ENCODE measurements at regions not wholly inside any gene's neighbourhood (a gene's known extent, or its start where the extent isn't known, plus 50 kb on each side); places are given as distances from the start of the nearest gene placed in this dataset.
A peak's percentile ranks its signal among the peaks of the same experiment; 100 is the strongest.

DNA sequence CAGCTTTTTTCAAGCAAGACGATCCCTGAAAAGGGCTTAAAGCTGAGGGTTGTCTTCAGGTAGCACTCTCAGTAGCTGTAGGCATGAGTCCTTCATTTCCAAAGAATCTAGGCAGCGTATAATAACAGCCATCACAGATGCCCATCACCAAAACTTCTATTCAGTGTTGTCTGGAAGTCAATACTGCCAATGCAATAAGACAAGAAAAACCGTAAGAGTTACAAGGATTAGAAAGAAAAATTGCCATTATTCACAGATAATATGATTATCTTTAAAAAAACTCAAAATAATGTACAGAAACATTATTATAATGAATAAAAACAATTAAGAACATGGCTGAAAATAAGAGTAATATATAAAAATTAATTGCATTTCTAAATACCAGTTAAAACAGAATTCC lies 208.2 kb upstream of the ADRA1B start:
- no peak overlapping the region for H3K4me3 ChIP-seq (ENCODE audit: low read depth, low read length)
- DNase-seq (ENCODE audit: low read depth), result no peak

DNA sequence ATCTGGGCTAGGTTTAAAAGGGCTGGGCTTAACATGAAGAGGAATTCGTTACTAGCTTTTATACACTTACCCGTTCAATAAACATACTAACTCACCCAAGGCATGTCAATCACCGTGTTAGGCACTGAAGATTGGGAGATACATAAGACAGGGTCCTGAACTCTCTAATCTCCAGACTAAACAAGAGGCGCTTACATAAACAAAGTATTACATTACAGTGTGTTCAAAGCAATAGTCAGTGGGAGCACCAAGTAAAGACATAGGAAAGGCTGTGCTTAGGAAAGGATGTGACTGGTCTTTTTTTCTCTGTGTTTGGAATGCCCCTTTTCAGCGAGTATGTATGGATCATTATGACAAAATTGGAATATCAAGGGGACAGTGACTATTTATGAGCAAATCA lies 203.6 kb upstream of the ADRA1B start:
- H3K4me3 ChIP-seq (ENCODE audit: low read depth, low read length), result no peak overlapping the region
- no peak for DNase-seq (ENCODE audit: low read depth)

DNA sequence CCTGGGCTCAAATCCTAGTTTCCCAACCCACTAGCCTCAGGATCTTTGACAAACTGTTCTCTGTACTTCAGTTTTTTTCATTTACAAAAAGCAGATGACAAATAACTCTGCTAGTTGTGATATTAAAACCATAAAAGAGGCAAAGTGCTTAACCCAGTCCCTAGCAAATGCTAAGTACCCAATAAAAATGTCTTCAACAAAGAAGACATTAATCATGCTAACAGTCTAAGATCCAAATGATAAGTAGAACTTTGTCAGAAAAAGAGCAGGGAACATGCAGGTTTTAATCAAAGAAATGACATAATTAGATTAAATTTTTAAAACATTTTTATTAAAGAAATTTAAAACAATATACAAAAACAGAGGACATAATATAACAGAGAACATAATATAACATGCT lies 203.0 kb upstream of the ADRA1B start:
- H3K4me3 ChIP-seq (ENCODE audit: low read depth, low read length), result no peak overlapping the region
- no peak for DNase-seq (ENCODE audit: low read depth)

DNA sequence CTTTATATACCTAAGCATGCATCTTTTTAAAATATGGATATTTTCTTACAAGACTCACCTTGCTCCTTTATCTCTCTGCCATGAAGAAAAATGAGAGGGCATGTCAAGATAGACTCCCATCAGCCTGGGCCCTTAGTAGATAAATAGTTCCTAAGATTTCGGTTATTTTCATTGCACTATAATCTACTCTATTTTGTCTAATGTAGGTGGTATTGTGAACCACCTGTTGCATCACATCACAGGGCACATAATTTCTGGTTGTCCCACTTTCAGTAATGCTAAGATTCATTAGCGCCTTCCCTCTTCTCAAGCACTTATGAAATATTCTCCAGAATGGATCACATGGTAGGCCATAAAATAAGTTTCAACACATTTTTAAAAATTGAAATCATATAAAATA lies 202.5 kb upstream of the ADRA1B start:
- no peak overlapping the region for H3K4me3 ChIP-seq (ENCODE audit: low read depth, low read length)
- no peak for DNase-seq (ENCODE audit: low read depth)

DNA sequence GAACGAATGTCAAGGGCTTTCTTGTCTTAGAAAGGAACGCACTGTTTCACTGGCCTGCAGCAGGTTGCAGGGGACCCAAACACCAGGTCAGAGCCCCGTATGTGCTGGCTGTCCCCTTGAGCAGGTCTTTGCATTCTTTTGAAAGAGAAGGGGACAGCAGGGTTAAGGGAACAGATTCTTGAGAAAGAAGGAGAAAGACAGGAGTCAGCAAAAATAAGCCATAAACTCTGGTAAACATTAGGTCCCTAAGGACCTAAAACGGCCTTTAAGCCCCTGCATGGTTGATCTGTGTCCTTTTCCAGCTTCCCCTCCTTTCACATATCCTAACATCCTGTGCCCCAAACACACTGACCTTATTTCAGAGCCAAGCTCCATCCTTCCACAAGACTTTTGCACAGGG lies 190.8 kb upstream of the ADRA1B start:
- no peak overlapping the region for H3K4me3 ChIP-seq (ENCODE audit: low read depth, low read length)
- DNase-seq (ENCODE audit: low read depth), result no peak

DNA sequence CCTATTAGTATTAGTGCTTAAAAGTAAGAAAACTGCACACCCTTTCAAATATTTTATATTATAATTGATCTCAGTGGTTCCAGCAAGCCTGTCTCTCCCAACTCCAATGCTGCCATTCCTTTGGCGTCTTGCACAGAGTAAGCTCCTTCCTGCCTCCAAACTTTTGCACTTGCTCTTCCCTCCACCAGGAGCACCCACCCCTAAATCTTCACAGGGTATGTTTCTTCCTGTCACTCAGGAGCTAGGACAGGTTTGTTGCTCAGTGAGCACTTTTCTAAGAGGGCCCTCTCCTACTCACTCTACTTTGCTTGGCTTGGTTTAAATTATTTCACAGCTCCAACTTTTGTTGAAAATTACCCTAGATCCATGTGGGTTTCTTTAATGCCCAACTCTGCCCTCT lies 189.1 kb upstream of the ADRA1B start:
- DNase-seq (ENCODE audit: low read depth), result no peak
- no peak overlapping the region for H3K4me3 ChIP-seq (ENCODE audit: low read depth, low read length)

DNA sequence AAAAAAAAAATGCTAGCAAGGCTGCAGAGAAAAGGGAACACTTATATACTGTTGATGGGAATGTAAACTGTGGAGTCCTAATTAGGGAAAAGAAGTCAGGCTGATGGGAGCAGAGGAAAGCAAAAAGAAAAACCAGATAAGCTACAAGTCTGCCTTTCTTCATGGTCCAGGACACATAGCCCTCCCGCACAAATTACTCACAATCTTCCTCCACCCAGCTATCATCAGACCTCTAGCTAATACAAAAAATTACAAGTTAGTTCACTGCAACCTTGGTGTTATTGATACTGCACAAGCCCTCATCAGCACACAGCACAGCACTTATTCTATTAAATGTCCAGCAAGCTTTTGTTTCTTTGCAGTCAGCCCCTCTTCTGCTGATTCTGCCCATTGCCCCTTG lies 186.0 kb upstream of the ADRA1B start:
- DNase-seq (ENCODE audit: low read depth), result no peak
- no peak overlapping the region for H3K4me3 ChIP-seq (ENCODE audit: low read depth, low read length)

DNA sequence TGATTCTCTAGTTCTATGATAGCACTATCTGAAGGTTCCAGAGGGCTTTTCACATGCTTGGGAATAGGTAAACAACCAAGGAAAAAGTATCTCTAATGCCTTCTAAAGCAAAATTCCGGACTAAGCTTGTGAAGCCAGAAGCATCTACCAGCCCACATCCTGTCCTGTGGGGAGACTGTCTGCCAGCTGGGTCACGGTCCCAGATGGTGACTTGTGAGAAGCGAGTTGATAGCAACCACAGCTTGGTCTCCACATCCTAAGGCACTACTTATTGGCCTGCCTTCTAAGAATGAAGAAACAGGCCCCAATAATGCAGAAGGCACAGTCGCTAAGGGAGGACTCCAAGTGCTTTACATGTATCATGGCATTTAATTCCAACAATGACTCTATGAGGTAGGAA lies 184.1 kb upstream of the ADRA1B start:
- H3K4me3 ChIP-seq (ENCODE audit: low read depth, low read length), result no peak overlapping the region
- DNase-seq (ENCODE audit: low read depth), result no peak

DNA sequence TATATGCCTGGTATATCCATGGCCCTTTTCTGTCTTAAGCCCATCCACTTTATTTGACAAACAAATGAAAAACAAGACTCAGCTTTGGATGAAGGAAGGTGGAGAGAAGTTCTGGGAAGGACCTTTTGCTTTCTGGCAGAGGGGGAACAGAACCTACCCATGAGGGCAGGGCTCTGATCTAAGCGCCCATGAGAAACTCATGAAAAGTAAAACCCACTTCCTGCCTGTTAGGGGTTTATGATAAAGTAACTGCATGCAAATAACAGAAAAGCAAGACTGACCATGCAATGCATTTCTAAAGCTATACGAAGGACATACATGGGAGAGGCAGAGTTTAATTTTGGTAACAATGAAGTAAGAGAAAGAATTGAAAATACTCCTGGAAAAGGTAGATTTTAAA lies 181.9 kb upstream of the ADRA1B start:
- no peak overlapping the region for H3K4me3 ChIP-seq (ENCODE audit: low read depth, low read length)

DNA sequence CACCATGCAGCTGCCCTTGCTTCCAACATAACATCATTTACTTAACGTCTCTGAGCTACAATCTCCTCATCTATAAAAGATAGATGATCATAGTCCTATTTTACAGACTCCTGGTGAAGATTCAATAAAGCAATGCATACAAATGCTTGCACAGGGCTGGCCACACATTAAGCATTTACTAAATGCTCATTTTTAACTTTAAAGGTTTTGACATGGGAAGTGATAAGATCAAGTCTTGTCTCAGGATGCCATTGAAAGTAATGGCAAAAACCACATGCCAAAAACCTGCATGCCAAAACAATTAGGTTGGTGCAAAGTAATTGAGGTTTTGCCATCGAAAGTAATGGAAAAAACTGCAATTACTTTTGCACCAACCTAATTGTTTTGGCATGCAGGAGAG lies 181.2 kb upstream of the ADRA1B start:
- H3K4me3 ChIP-seq (ENCODE audit: low read depth, low read length), result no peak overlapping the region
- DNase-seq (ENCODE audit: low read depth), result no peak

More for the DNA sequence above, 181.9 kb upstream of the ADRA1B start:
- no peak for DNase-seq (ENCODE audit: low read depth)

DNA sequence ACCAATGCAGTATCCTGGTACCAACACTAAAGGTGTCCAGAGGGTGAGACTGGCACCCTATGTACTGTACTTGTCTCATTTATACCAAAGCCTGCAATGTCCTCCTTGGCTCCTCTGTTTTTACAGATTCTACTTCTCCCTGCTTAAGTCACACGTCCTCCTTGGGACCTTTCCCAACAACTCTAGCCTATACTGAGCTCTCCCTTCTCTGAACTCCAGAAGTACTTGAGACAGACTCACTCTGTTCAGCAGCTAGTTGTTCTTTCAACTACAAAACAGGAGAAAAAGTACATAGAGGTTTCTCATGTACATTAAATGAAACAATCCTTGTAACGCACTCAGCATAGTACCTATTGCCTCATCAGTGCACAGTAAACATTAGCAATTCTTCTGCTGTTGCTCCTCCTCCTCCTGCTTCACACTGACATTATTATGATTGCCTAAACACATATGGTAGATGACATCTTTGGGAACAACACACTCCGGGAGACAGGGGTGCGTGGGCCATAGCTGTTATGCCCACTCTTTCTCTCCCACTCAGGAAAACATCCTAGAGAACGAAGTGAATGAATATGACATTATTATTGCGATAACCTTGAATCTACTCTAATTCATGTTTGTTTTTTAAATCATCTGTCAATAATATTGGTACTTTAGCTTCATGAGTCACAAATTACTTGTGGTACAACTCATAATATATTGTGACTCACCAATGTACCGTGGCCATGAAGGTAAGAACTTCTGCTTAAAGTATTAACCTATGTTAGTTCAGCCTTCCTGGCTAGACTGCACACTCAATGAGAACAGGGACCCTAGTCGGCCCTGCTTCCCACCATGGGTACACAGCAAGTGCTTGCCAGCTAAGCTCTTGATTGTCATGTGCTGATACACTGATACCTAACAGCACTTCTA lies 180.3 kb upstream of the ADRA1B start:
- peak; percentile 51 for DNase-seq (ENCODE audit: low read depth)

DNA sequence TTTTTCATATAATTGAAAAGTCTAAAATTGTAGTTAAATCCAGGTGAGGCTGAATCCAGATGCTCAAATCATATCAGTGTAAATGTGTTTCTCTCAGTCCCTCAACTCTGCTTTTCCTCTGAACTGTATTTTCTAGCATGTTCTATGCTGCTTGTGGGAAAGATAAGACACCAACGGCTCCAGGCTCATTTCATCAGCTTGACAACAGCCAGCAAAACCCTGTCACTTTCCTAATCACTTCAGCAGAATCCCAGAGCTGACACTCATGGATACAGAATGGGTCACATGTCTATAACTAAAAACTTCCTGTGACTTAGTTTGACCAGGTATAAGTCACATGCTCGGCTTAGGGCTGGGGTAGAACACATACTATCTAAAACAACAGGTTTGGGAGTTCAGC lies 179.4 kb upstream of the ADRA1B start:
- H3K4me3 ChIP-seq (ENCODE audit: low read depth, low read length), result no peak overlapping the region
- no peak for DNase-seq (ENCODE audit: low read depth)

More for the DNA sequence above, 180.3 kb upstream of the ADRA1B start:
- H3K4me3 ChIP-seq (ENCODE audit: low read depth, low read length), result no peak overlapping the region

DNA sequence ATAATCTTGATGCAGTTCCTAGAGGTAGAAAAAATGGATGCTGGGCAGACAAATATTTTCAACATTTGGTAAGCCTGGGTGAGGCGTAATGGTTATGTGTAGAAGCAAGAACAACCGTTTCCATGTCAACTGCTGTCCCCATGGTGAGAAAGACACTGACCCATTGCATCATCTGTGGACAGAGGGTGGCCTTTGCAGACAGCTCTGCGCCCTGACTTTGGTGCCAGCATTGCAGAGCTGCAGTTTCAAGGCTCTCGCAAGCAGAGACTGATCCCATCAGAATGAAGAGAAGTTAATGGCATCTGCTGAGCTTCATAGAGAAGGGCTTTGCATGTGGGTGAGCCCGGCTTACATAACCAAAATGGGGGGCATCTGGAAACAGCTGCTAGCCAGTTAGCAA lies 179.0 kb upstream of the ADRA1B start:
- H3K4me3 ChIP-seq (ENCODE audit: low read depth, low read length), result no peak overlapping the region
- no peak for DNase-seq (ENCODE audit: low read depth)

DNA sequence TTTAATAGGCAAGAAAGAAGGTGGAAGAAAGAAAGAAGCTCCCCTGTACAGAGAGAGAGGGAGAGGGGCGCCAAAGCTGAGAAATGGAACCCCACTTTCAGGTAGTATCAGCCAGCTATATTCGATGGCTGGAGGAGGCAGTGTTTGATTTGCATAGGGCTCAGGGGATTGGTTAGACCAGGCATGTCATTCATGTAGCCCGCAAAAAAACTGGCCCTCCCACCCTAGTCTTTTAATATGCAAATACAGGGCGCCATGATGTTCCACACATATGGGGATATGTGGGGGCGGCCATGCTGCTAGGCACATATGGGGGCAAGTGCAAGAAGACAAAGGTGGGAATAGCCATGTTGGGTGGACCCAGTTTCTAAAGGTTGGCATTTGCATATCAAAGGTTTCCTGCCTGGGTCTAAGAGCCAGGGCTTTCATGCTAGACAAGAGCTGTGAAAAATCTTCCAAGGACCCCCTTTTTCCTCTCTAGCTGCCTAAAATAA lies 174.4 kb upstream of the ADRA1B start:
- no peak for DNase-seq (ENCODE audit: low read depth)
- H3K4me3 ChIP-seq (ENCODE audit: low read depth, low read length), result no peak overlapping the region

DNA sequence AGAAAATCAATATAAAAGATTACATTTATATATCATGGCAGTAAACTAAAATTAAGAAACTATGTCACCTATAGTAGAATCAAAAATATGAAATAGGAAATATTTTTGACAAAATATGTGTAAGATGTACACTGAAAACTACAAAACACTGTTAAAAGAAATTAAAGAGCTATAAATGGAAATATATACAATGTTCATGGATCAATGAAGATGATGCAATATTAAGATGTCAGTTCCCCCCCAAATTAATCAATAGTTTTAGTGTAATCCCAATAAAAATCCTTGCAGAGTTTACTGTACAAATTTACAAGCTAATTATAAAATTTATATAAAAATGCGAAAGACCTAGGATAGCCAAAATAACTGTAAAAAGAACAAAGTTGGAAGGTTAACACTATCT lies 173.0 kb upstream of the ADRA1B start:
- no peak for DNase-seq (ENCODE audit: low read depth)
- no peak overlapping the region for H3K4me3 ChIP-seq (ENCODE audit: low read depth, low read length)

DNA sequence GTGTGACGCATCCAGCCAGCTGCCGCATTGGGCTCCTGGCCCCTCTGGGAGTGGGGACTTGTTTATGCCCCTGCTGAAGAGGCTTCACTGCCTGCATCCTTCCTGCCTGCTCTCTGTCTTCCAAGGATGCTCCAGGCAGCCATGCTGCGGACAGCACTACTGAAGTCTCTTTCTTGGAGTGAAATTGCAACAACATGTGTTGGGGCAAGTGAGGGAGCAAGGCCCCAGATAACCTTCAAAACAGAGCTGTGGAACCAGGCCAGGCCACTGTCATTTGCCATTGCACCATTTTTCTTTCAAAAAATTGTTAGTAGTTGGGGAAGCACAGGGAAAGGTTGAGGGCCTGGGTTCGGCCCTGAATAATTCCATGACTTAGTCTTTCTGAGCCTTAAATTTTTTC lies 169.6 kb upstream of the ADRA1B start:
- DNase-seq (ENCODE audit: low read depth), result no peak
- no peak overlapping the region for H3K4me3 ChIP-seq (ENCODE audit: low read depth, low read length)

DNA sequence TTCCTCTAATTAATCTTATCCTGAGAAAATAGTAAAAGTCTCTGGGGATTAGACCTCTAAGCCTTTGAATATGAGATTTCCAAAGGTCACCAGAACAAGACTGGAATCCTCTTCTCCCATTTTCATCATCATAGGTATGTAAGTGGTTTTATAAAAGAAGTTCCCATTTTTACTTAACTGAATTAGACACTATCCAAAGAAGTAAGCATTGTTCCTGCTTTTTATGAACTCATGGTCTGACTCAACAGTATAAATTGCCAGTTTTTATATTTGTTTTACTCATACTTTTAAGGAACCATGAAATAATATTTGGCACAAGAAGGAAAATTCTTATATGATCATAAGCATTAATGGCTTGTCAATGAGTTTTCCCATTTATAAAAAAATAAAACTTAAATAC lies 167.1 kb upstream of the ADRA1B start:
- H3K4me3 ChIP-seq (ENCODE audit: low read depth, low read length), result no peak overlapping the region
- no peak for DNase-seq (ENCODE audit: low read depth)

DNA sequence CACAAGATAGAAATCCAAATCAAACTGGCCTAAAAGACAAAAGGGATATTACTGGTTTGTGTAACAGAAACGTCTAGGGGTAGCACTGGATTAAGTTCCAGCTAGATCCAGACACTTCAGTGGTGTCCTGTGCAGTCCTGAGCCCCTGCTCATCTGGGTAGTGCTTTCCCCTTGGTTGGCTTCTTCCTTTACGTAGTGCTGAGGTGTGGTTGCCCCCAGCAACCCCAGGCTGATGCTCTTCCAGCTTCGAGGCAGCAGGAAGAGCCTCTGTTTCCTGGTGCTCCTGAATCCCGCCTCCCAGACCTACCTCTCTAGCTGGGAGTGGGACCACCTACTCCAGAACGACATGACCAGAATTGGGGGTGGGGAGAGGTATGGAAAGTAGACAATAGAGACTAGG lies 166.1 kb upstream of the ADRA1B start:
- DNase-seq (ENCODE audit: low read depth), result no peak
- no peak overlapping the region for H3K4me3 ChIP-seq (ENCODE audit: low read depth, low read length)

DNA sequence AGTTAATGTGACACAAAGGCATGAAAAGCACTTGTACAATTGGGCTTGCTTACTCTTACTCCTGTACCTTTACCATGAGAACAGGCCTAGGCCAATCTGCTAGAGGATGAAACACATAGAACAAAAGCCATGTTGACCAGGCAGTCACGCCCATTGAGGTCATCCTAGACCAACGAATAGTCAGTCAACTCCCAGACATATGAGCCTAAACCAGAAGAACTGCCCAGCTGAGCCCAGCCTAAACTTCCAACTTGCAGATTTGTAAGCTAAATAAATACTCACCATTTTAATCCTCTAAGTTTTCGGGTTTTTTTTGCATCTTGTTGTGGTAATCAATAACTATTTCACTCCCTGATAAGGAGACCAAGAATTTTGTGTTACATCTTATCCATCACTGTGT lies 164.8 kb upstream of the ADRA1B start:
- H3K4me3 ChIP-seq (ENCODE audit: low read depth, low read length), result no peak overlapping the region
- DNase-seq (ENCODE audit: low read depth), result no peak

DNA sequence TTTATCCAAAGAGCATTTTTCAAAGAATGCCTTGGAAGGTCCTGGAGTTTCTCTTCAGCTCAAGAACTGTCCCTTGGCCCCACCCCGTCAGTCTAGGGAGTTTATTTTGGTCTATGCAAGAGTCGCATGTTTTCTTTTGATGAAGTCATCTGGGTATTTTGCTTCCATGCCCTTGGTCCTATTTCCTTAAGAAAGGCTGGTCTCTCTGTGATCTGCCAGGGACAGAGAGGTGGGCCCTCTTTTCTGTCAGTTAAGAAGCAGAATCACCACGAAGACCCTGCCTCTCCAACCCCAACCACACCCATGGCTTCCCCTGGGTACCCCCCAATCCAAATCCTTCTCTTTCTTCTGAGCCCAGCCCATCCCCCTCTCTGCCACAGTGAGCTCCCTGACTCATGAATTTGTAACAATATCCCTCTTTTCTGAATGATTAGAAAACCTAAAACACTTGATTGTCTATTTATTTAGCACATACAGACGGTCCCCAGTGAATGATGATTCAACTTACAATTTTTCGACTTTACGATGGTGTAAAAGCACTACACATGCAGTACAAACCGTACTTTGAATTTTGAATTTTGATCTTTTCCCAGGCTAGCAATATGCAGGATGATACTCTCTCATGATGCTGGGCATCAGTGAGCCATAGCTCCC lies 163.5 kb upstream of the ADRA1B start:
- DNase-seq (ENCODE audit: low read depth), result peak; percentile 67
- no peak overlapping the region for H3K4me3 ChIP-seq (ENCODE audit: low read depth, low read length)

DNA sequence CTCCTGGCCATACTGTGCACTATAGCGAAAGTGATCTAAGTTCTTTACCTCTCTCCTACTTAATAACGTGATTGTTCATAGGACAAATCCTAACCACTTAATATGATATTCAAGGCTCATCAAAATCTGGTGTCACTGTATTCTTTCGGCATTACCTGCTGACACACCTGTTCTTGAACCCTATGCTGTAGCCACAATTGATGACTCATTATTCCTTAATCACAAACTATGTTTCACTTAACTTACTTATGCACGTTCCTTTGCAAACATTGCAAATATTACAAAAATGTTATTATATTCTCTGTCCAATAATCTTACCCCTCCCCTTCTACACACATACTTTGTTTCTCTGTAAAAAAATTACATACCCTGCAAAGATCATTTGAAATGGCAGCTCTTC lies 158.1 kb upstream of the ADRA1B start:
- H3K4me3 ChIP-seq (ENCODE audit: low read depth, low read length), result no peak overlapping the region
- no peak for DNase-seq (ENCODE audit: low read depth)
